ENCODE measurements at regions not wholly inside any gene's neighbourhood (a gene's known extent, or its start where the extent isn't known, plus 50 kb on each side); places are given as distances from the start of the nearest gene placed in this dataset.
A peak's percentile ranks its signal among the peaks of the same experiment; 100 is the strongest.

GRCh38 chr2:176814274-176814673 is 398.3 kb upstream of the HNRNPA3 start:
- DNase-seq (ENCODE audit: low read depth): no peak

- DNase-seq (ENCODE audit: low read depth): no peak
Observed at GRCh38 chr2:176814740-176815367, 397.7 kb upstream of the HNRNPA3 start.

GRCh38 chr2:176817061-176817565 is 395.5 kb upstream of the HNRNPA3 start:
- no peak for DNase-seq (ENCODE audit: low read depth)

GRCh38 chr2:176818076-176818475 is 394.5 kb upstream of the HNRNPA3 start:
- DNase-seq (ENCODE audit: low read depth): no peak

- no peak for DNase-seq (ENCODE audit: low read depth)
Observed at GRCh38 chr2:176818617-176819016, 394.0 kb upstream of the HNRNPA3 start.

- DNase-seq (ENCODE audit: low read depth): no peak
Observed at GRCh38 chr2:176819306-176819705, 393.3 kb upstream of the HNRNPA3 start.

DNA sequence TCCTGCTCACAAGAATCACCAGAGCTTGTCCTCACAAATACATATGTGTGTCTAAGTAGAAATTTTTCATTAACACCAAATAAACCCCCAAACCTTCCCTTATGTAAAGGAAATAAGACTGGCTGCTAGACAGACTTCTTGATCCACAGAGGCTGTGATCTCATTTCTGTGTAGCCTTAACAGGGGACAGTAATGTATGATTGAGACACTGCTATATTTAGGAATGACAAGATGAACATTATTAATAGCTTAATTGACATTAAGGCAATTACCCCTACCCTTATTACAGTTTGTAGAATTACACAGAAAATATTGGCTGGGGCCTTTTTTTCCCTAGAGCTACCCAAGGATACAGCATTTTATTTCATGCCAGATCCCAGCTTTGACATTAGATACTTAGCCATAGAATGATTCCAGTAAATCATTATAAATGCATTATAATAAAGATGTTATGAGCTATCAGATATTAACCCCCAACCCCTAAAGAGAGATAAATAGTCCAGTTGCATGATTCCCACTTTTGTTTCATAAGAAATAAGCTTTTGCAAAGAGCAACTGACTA is 392.1 kb upstream of the HNRNPA3 start:
- DNase-seq (ENCODE audit: low read depth): no peak

GRCh38 chr2:176821350-176821749 is 391.2 kb upstream of the HNRNPA3 start:
- DNase-seq (ENCODE audit: low read depth): no peak

GRCh38 chr2:176822060-176822459 is 390.5 kb upstream of the HNRNPA3 start:
- no peak for DNase-seq (ENCODE audit: low read depth)

- no peak for DNase-seq (ENCODE audit: low read depth)
Observed at GRCh38 chr2:176826356-176826755, 386.2 kb upstream of the HNRNPA3 start.

- no peak for DNase-seq (ENCODE audit: low read depth)
Observed at GRCh38 chr2:176826984-176827668, 385.5 kb upstream of the HNRNPA3 start.

DNA sequence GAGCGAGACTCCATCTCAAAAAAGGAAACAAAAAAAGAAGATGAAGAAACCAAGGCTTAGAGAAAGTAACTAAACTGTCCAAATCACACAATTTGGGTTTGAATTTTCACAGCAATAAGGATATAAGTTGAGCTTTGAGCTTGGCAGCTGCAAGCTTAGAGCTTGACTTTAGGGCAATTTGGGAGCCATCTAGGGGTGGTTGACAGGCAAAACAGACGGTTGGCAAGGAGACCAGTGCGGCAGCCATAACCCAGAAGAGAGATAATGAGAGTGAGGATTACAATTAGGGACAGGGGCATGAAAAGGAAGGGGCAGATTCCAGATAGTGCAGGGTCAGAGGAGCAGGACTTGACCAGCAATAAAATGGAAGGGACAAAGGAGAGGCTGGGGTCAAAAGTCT is 382.2 kb upstream of the HNRNPA3 start:
- no peak for DNase-seq (ENCODE audit: low read depth)

DNA sequence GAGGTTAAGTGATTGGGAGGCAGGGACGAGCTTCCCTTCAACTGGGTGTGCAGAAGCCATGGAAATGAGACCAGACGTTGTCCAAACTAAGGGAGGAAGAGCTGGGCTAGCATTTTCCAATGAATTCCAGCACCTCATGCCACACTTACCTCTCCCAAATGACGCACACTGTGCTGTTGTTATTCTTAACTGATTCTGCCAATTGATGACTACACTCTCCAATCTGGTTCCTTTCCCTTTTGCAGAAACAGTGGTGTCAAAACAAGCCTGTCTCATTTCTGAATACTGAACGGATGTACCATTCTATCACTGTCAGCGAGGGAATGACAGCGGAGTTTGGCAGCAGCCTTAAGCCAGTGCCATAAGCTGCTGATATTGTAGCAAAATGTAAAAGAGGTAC is 380.5 kb upstream of the HNRNPA3 start:
- no peak for DNase-seq (ENCODE audit: low read depth)

- DNase-seq (ENCODE audit: low read depth): no peak
Observed at GRCh38 chr2:176833671-176834070, 378.9 kb upstream of the HNRNPA3 start.

DNA sequence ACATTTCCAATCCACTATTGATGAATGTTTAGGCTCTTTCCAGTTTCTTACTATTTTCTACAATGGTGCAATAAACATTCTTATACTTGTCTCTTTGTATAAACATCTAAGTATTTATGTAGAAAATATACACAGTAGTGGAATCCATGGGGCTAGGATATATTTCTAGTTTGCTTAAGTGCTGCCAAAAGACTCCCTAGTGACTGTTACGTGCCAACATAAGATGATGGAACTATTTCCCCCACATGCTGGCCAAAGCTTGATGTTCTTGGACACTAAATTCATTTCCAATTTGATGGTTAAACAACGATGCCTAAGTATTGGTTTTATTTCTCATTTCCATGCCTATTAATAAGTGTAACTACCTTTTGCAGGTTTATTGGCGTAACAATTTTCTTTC is 378.4 kb upstream of the HNRNPA3 start:
- DNase-seq (ENCODE audit: low read depth): no peak

DNA sequence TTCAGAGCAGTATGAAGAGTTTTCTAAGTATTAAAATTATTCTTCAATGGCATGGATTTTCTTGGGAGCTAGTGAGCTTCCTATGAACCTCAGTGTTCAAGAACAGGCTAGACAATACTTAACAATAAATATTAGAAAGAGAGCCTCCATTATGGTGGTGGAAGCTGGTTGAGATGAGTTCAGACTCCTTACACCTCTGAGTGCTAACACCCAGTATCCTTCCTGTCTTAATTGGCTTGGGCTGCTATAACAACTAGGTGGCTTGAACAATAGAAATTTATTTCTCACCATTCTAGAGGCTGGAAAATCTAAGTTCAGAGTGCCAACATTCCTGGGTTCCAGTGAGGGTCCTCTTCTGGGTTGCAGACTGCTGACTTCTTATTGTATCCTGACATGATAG is 369.4 kb upstream of the HNRNPA3 start:
- DNase-seq (ENCODE audit: low read depth): no peak

DNA sequence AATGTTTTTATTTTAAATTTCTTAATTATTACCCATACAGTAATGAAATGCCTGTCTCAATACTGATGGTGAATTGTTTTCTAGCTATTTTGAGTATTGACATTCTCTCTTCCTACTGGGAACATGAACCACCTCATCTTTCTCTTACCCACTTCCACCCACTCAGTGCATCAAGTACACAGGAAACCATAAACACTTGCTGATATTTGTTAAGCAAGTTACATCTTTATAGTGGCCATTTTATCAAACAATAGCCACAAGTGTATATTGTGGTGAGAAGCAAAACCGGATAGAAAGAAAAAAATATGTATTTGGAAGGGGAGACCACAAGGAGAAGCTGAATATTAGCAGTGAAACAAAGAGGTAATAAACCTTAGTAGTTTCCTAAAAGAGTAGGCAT is 368.1 kb upstream of the HNRNPA3 start:
- no peak for DNase-seq (ENCODE audit: low read depth)

DNA sequence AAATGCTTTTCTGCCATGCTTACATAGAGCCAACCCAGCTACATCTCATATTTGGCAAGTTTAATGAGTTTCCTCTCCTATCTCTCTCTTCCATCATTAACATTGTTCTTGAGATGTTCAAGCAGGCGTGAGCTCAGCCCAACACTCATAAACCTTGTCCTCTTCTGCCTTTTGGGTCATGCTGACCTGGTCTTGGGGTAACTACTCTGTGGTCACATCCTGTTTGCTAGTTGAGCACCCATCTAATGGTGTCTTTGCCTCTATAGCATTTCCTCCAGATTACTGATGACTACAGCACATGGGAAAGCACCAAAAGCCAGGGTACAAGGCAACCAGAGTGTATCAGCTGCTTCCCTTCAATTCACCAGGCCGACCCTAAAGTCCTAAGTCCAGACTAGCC is 366.9 kb upstream of the HNRNPA3 start:
- DNase-seq (ENCODE audit: low read depth): no peak

GRCh38 chr2:176847575-176847974 is 365.0 kb upstream of the HNRNPA3 start:
- no peak for DNase-seq (ENCODE audit: low read depth)

GRCh38 chr2:176848844-176849243 is 363.8 kb upstream of the HNRNPA3 start:
- DNase-seq (ENCODE audit: low read depth): no peak

- DNase-seq (ENCODE audit: low read depth): no peak
Observed at GRCh38 chr2:176851200-176851888, 361.2 kb upstream of the HNRNPA3 start.

GRCh38 chr2:176851889-176852483 is 360.6 kb upstream of the HNRNPA3 start:
- no peak for DNase-seq (ENCODE audit: low read depth)

DNA sequence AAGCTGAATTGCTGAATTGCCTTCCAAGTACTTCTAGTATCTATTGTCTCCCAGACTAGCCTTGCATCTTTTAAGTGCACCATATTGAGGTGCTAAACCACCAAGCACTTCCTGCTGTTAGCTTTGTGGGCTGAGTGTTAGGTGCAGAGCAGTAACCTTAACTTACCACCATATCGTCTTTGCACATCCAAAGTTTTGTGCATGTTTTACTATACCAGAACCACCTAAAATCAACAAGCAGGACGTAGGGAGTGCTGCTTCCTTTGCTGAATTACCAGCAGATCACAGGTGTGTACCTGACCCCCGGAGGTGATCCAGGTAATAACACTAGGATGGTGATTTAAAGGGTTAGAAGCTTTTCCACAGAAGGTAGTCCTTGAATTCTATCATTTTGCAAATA is 359.9 kb upstream of the HNRNPA3 start:
- peak; percentile 26 for DNase-seq (ENCODE audit: low read depth)

Data from stimulated activated CD8-positive, alpha-beta memory T cell treated with anti-CD3 and anti-CD28 coated beads, Interleukin-12 subunit alpha, Interleukin-12 subunit beta, amount 100 ng/mL, for 1 hour (primary cell).